ENCODE measurements at regions not wholly inside any gene's neighbourhood (a gene's known extent, or its start where the extent isn't known, plus 50 kb on each side); places are given as distances from the start of the nearest gene placed in this dataset.

DNA sequence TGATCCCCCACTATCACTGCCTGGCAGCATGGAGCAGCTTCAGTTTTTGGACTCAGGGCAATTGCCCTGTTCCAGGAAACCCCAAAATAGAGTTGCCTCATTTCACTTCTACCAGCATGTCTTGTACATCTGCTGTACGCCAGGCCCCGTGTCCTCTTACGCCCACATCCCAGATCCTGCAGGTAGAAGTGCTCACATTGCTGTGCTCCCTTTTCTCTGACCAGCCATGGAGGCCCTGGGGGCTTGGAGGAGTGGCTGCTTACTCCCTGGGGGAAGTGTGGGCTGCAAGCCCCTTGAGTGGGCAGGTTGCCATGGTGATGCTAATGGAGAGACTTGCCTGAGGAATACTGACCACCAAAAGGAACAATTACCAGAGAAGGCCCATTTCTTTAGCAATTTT is 55.6 kb upstream of the KCNIP1 start (continued):
- TF ChIP-seq, protein P1, sequence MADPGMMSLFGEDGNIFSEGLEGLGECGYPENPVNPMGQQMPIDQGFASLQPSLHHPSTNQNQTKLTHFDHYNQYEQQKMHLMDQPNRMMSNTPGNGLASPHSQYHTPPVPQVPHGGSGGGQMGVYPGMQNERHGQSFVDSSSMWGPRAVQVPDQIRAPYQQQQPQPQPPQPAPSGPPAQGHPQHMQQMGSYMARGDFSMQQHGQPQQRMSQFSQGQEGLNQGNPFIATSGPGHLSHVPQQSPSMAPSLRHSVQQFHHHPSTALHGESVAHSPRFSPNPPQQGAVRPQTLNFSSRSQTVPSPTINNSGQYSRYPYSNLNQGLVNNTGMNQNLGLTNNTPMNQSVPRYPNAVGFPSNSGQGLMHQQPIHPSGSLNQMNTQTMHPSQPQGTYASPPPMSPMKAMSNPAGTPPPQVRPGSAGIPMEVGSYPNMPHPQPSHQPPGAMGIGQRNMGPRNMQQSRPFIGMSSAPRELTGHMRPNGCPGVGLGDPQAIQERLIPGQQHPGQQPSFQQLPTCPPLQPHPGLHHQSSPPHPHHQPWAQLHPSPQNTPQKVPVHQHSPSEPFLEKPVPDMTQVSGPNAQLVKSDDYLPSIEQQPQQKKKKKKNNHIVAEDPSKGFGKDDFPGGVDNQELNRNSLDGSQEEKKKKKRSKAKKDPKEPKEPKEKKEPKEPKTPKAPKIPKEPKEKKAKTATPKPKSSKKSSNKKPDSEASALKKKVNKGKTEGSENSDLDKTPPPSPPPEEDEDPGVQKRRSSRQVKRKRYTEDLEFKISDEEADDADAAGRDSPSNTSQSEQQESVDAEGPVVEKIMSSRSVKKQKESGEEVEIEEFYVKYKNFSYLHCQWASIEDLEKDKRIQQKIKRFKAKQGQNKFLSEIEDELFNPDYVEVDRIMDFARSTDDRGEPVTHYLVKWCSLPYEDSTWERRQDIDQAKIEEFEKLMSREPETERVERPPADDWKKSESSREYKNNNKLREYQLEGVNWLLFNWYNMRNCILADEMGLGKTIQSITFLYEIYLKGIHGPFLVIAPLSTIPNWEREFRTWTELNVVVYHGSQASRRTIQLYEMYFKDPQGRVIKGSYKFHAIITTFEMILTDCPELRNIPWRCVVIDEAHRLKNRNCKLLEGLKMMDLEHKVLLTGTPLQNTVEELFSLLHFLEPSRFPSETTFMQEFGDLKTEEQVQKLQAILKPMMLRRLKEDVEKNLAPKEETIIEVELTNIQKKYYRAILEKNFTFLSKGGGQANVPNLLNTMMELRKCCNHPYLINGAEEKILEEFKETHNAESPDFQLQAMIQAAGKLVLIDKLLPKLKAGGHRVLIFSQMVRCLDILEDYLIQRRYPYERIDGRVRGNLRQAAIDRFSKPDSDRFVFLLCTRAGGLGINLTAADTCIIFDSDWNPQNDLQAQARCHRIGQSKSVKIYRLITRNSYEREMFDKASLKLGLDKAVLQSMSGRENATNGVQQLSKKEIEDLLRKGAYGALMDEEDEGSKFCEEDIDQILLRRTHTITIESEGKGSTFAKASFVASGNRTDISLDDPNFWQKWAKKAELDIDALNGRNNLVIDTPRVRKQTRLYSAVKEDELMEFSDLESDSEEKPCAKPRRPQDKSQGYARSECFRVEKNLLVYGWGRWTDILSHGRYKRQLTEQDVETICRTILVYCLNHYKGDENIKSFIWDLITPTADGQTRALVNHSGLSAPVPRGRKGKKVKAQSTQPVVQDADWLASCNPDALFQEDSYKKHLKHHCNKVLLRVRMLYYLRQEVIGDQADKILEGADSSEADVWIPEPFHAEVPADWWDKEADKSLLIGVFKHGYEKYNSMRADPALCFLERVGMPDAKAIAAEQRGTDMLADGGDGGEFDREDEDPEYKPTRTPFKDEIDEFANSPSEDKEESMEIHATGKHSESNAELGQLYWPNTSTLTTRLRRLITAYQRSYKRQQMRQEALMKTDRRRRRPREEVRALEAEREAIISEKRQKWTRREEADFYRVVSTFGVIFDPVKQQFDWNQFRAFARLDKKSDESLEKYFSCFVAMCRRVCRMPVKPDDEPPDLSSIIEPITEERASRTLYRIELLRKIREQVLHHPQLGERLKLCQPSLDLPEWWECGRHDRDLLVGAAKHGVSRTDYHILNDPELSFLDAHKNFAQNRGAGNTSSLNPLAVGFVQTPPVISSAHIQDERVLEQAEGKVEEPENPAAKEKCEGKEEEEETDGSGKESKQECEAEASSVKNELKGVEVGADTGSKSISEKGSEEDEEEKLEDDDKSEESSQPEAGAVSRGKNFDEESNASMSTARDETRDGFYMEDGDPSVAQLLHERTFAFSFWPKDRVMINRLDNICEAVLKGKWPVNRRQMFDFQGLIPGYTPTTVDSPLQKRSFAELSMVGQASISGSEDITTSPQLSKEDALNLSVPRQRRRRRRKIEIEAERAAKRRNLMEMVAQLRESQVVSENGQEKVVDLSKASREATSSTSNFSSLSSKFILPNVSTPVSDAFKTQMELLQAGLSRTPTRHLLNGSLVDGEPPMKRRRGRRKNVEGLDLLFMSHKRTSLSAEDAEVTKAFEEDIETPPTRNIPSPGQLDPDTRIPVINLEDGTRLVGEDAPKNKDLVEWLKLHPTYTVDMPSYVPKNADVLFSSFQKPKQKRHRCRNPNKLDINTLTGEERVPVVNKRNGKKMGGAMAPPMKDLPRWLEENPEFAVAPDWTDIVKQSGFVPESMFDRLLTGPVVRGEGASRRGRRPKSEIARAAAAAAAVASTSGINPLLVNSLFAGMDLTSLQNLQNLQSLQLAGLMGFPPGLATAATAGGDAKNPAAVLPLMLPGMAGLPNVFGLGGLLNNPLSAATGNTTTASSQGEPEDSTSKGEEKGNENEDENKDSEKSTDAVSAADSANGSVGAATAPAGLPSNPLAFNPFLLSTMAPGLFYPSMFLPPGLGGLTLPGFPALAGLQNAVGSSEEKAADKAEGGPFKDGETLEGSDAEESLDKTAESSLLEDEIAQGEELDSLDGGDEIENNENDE (IDR thresholded peaks at IDR 0.05; ENCODE audit: insufficient replicate concordance, low read length) = no peak

Measured in H1 (cell line).